IMR-90 (cell line): ENCODE measurements at regions not wholly inside any gene's neighbourhood (a gene's known extent, or its start where the extent isn't known, plus 50 kb on each side); places are given as distances from the start of the nearest gene placed in this dataset.

Experiments used
- ATAC-seq: fragments of 200-7000 bp; cut with Tn5 transposase; 2 replicates; pipeline ENCODE4 v1.9.1; 2020; ENCODE audit warnings: low read depth, mild to moderate bottlenecking, moderate library complexity
- BruUV-seq: library from RNA; stranded (reverse); fragments of 400-500 nt; replicated peaks from 2 replicates; lab custom pipeline; 2021; lab: Mats Ljungman, UMichigan
- CTCF ChIA-PET: fragments of 300-600 bp; formaldehyde crosslinking; extraction: SDS; loops from one replicate; lab custom pipeline; 2021; ENCODE audit warnings: antibody characterized with exemption; lab: Yijun Ruan, JAX
- POLR2A ChIA-PET: fragments of 300-600 bp; sonication (Branson Sonifier 250); formaldehyde crosslinking; loops from one replicate; lab custom pipeline; 2022; ENCODE audit warnings: antibody characterized with exemption; ENCODE audit not compliant: unreplicated experiment; lab: Charles Lee
- DNase-seq: peaks from one replicate; pipeline ENCODE4 v3.0.0; 2013
- H2AFZ ChIP-seq: replicated peaks from 2 replicates; pipeline ENCODE3; 2013; ENCODE audit warnings: low read length, mild to moderate bottlenecking; ENCODE audit not compliant: poor library complexity
- H2AK5ac ChIP-seq: 2 replicates; pipeline ENCODE4 v1.6.1; 2013; ENCODE audit warnings: low read depth, low read length, inconsistent platforms
- H2AK9ac ChIP-seq: replicated peaks from 2 replicates; pipeline ENCODE3; 2013; ENCODE audit warnings: mild to moderate bottlenecking, low read depth, low read length, moderate library complexity; ENCODE audit not compliant: poor library complexity
- H2BK120ac ChIP-seq: 2 replicates; pipeline ENCODE4 v1.6.1; 2013; ENCODE audit warnings: low read depth, low read length, inconsistent platforms
- H2BK15ac ChIP-seq: 3 replicates; pipeline ENCODE4 v1.6.1; 2013; ENCODE audit warnings: low read depth, low read length, inconsistent platforms
- H2BK20ac ChIP-seq: 2 replicates; pipeline ENCODE4 v1.6.1; 2013; ENCODE audit warnings: low read depth, mild to moderate bottlenecking, inconsistent platforms, low read length, moderate library complexity
- H2BK5ac ChIP-seq: 2 replicates; pipeline ENCODE4 v1.6.1; 2013; ENCODE audit warnings: mild to moderate bottlenecking, low read depth, low read length, inconsistent platforms; ENCODE audit not compliant: poor library complexity, severe bottlenecking
- H3K14ac ChIP-seq: replicated peaks from 2 replicates; pipeline ENCODE4 v1.6.1; 2013; ENCODE audit warnings: low read depth, low read length, inconsistent platforms
- H3K18ac ChIP-seq: 2 replicates; pipeline ENCODE4 v1.6.1; 2013; ENCODE audit warnings: low read depth, low read length, control low read depth
- H3K23ac ChIP-seq: 2 replicates; pipeline ENCODE4 v1.6.1; 2013; ENCODE audit warnings: low read depth, low read length, inconsistent platforms
- H3K27ac ChIP-seq: 2 replicates; pipeline ENCODE4 v1.5.1; 2013; ENCODE audit warnings: mild to moderate bottlenecking, control low read depth, low read length; ENCODE audit not compliant: insufficient read depth
- H3K27me3 ChIP-seq: 2 replicates; pipeline ENCODE4 v1.6.1; 2013; ENCODE audit warnings: low read length; ENCODE audit not compliant: control insufficient read depth, insufficient read depth
- H3K36me3 ChIP-seq: 2 replicates; pipeline ENCODE4 v1.6.1; 2013; ENCODE audit warnings: low read length, mixed read lengths; ENCODE audit not compliant: control insufficient read depth, insufficient read depth
- H3K4ac ChIP-seq: 2 replicates; pipeline ENCODE4 v1.6.1; 2013; ENCODE audit warnings: low read depth, low read length, inconsistent platforms
- H3K4me1 ChIP-seq: 2 replicates; pipeline ENCODE4 v1.6.1; 2013; ENCODE audit warnings: low read length, mixed read lengths; ENCODE audit not compliant: control insufficient read depth, insufficient read depth
- H3K4me2 ChIP-seq: 2 replicates; pipeline ENCODE4 v1.6.1; 2013; ENCODE audit warnings: low read depth, mild to moderate bottlenecking, control low read depth, low read length, moderate library complexity
- H3K4me3 ChIP-seq: 2 replicates; pipeline ENCODE4 v1.5.1; 2013; ENCODE audit warnings: low read depth, mild to moderate bottlenecking, control low read depth, low read length, moderate library complexity; ENCODE audit not compliant: insufficient read depth
- H3K56ac ChIP-seq: 2 replicates; pipeline ENCODE4 v1.6.1; 2013; ENCODE audit warnings: low read length, inconsistent platforms; ENCODE audit not compliant: insufficient read depth; ENCODE audit errors: extremely low read depth
- H3K79me1 ChIP-seq, 2 experiments: 2 replicates each; pipeline ENCODE4 v1.6.1; 2013; ENCODE audit warnings: low read length in 2 of 2, inconsistent platforms in 1 of 2, low read depth in 1 of 2
- H3K9ac ChIP-seq: 2 replicates; pipeline ENCODE4 v1.6.1; 2013; ENCODE audit warnings: low read depth, low read length, control low read depth
- H3K9me1 ChIP-seq: 2 replicates; pipeline ENCODE4 v1.6.1; 2013; ENCODE audit warnings: low read length, inconsistent platforms; ENCODE audit not compliant: insufficient read depth
- H3K9me3 ChIP-seq: 2 replicates; pipeline ENCODE4 v1.6.1; 2013; ENCODE audit warnings: low read length; ENCODE audit not compliant: control insufficient read depth, insufficient read depth
- H4K20me1 ChIP-seq: 2 replicates; pipeline ENCODE4 v1.6.1; 2013; ENCODE audit warnings: low read length, inconsistent platforms; ENCODE audit not compliant: insufficient read depth
- H4K5ac ChIP-seq: 2 replicates; pipeline ENCODE4 v1.6.1; 2013; ENCODE audit warnings: mild to moderate bottlenecking, low read depth, low read length, control low read depth
- H4K8ac ChIP-seq, 2 experiments: 2 replicates each; pipeline ENCODE4 v1.6.1; 2013; ENCODE audit warnings: low read depth in 2 of 2, low read length in 2 of 2, control low read depth in 1 of 2, inconsistent platforms in 1 of 2
- H4K91ac ChIP-seq: 2 replicates; pipeline ENCODE4 v1.6.1; 2013; ENCODE audit warnings: low read depth, low read length, inconsistent platforms; ENCODE audit not compliant: insufficient read depth
- BHLHE40 ChIP-seq: fragments of 150-350 bp; IDR thresholded peaks from 2 replicates; pipeline ENCODE4 v1.6.1; 2016; ENCODE audit warnings: mild to moderate bottlenecking, low read depth, low read length
- CEBPB ChIP-seq: IDR thresholded peaks from 2 replicates; pipeline ENCODE4 v1.6.1; 2012; ENCODE audit warnings: low read depth, low read length, improper control_type of control experiment
- CHD1 ChIP-seq: IDR thresholded peaks from 2 replicates; pipeline ENCODE4 v1.6.1; 2012; ENCODE audit warnings: low read depth, low read length, improper control_type of control experiment
- FOS ChIP-seq: fragments of 150-350 bp; IDR thresholded peaks from 2 replicates; pipeline ENCODE4 v1.6.1; 2016; ENCODE audit warnings: low read depth, low read length
- MAFK ChIP-seq: IDR thresholded peaks from 2 replicates; pipeline ENCODE4 v1.6.1; 2012; ENCODE audit warnings: low read depth, low read length, improper control_type of control experiment
- MAZ ChIP-seq: IDR thresholded peaks from 2 replicates; pipeline ENCODE4 v1.6.1; 2012; ENCODE audit warnings: low read depth, mild to moderate bottlenecking, low read length, improper control_type of control experiment, moderate library complexity, borderline replicate concordance
- MXI1 ChIP-seq: IDR thresholded peaks from 2 replicates; pipeline ENCODE4 v1.6.1; 2012; ENCODE audit warnings: low read depth, mild to moderate bottlenecking, low read length, moderate library complexity, borderline replicate concordance
- POLR2A ChIP-seq: IDR thresholded peaks from 2 replicates; pipeline ENCODE4 v1.6.1; 2012; ENCODE audit warnings: mild to moderate bottlenecking, low read depth, low read length
- RAD21 ChIP-seq: IDR thresholded peaks from 2 replicates; pipeline ENCODE4 v1.6.1; 2012; ENCODE audit warnings: low read length, improper control_type of control experiment
- RCOR1 ChIP-seq: IDR thresholded peaks from 2 replicates; pipeline ENCODE4 v1.6.1; 2012; ENCODE audit warnings: mild to moderate bottlenecking, low read length, improper control_type of control experiment; ENCODE audit not compliant: insufficient replicate concordance
- RFX5 ChIP-seq: IDR thresholded peaks from 2 replicates; pipeline ENCODE4 v1.8.0; 2012; ENCODE audit warnings: low read depth, mild to moderate bottlenecking, low read length, moderate library complexity
- SMC3 ChIP-seq: fragments of 150-350 bp; IDR thresholded peaks from 2 replicates; pipeline ENCODE4 v1.6.1; 2016; ENCODE audit warnings: low read depth, mild to moderate bottlenecking, antibody characterized with exemption, low read length, moderate library complexity
- WGBS, 2 experiments: methylation state at CpG; one replicate each; pipeline versions ENCODE4 v1.1.5 to v1.1.7; 2013; ENCODE audit warnings: missing lambda C conversion rate in 2 of 2; ENCODE audit not compliant: insufficient read length in 1 of 2; ENCODE audit errors: extremely low coverage in 2 of 2; 5-methylcytosine and 5-hydroxymethylcytosine counted together
- dilution Hi-C: fragments of 300-500 bp; cut with HindIII; formaldehyde crosslinking; loops from one replicate; pipeline ENCODE4 v1.14.3; 2018; ENCODE audit warnings: low sequenced_read_pairs; ENCODE audit not compliant: unreplicated experiment
- in situ Hi-C: fragments of 300-500 bp; cut with MboI; formaldehyde crosslinking; loops from 3 replicates; pipeline ENCODE4 v1.14.3; 2019; ENCODE audit warnings: low sequenced_read_pairs, inconsistent platforms, mixed read lengths
- intact Hi-C: fragments of 100-400 bp; cut with micrococcal nuclease; formaldehyde crosslinking; loops from 2 replicates; pipeline ENCODE4 v1.10.0; 2022
- TF ChIP-seq, protein P1 (sequence below): fragments of 150-350 bp; IDR thresholded peaks from 2 replicates; pipeline ENCODE4 v1.6.1; 2017; ENCODE audit warnings: mild to moderate bottlenecking, antibody characterized with exemption, low read length, low read depth
- TF ChIP-seq, protein P2 (sequence below): conservative IDR thresholded peaks from 2 replicates; pipeline ENCODE4 v1.5.1; 2012; ENCODE audit warnings: mild to moderate bottlenecking, low read depth, low read length, improper control_type of control experiment
- TF ChIP-seq, protein P3 (sequence below): fragments of 150-350 bp; IDR thresholded peaks from 2 replicates; pipeline ENCODE4 v1.6.1; 2016; ENCODE audit warnings: low read depth, mild to moderate bottlenecking, low read length, moderate library complexity, borderline replicate concordance

DNA sequence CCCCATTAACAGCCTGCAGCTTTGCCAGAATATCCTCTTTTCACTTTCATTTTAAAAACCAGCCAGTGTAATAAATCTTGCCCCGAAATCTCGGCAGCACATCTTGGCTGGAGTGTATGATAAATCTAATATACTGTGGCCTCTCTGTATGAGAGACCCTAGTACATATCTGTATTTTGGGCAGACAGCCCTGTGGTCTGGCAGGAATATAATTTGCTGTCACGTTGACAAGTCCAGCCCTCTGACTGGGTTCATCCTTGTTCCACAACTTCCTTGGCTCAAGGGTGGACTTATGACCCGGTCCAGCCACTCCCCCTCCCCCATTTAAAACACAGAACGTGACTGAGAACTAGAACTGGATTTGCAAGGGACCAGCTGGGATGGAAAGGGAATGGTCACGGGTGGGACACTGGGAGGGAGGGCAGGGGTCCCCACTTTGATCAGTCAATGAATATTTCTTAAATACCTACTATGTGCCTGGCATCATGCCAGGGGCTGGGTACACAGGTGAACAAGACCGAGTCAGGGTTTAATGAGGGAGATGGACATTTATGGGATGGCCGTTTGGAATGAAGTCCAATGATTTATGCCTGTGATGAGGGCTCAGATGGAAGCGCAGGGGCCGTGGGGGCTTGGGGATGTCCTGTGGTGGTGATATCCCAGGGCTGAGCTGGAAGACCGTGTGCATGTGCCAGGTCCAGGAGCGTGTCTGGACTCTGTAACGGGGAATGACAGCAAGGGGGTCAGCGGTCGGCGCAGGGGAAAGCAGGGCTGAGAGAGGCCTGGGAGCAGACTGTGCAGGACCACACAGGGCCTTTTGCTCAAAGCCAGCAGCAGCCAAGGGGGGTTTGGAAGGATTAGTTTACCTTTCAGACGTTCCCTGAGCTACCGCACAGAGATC is 190.5 kb downstream of the PHETA1 start:
- dilution Hi-C loops: no loop called here
- TF ChIP-seq MXI1: no peak
- no peak for TF ChIP-seq RCOR1
- TF ChIP-seq RFX5: no peak
- TF ChIP-seq, protein P1, sequence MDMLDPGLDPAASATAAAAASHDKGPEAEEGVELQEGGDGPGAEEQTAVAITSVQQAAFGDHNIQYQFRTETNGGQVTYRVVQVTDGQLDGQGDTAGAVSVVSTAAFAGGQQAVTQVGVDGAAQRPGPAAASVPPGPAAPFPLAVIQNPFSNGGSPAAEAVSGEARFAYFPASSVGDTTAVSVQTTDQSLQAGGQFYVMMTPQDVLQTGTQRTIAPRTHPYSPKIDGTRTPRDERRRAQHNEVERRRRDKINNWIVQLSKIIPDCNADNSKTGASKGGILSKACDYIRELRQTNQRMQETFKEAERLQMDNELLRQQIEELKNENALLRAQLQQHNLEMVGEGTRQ: no peak
- no peak for TF ChIP-seq FOS
- no peak for TF ChIP-seq MAZ
- no peak for TF ChIP-seq BHLHE40
- TF ChIP-seq MAFK: no peak
- TF ChIP-seq POLR2A: no peak
- no peak for TF ChIP-seq CHD1
- TF ChIP-seq, protein P2, sequence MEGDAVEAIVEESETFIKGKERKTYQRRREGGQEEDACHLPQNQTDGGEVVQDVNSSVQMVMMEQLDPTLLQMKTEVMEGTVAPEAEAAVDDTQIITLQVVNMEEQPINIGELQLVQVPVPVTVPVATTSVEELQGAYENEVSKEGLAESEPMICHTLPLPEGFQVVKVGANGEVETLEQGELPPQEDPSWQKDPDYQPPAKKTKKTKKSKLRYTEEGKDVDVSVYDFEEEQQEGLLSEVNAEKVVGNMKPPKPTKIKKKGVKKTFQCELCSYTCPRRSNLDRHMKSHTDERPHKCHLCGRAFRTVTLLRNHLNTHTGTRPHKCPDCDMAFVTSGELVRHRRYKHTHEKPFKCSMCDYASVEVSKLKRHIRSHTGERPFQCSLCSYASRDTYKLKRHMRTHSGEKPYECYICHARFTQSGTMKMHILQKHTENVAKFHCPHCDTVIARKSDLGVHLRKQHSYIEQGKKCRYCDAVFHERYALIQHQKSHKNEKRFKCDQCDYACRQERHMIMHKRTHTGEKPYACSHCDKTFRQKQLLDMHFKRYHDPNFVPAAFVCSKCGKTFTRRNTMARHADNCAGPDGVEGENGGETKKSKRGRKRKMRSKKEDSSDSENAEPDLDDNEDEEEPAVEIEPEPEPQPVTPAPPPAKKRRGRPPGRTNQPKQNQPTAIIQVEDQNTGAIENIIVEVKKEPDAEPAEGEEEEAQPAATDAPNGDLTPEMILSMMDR: no peak
- no peak for TF ChIP-seq CEBPB
- TF ChIP-seq, protein P3, sequence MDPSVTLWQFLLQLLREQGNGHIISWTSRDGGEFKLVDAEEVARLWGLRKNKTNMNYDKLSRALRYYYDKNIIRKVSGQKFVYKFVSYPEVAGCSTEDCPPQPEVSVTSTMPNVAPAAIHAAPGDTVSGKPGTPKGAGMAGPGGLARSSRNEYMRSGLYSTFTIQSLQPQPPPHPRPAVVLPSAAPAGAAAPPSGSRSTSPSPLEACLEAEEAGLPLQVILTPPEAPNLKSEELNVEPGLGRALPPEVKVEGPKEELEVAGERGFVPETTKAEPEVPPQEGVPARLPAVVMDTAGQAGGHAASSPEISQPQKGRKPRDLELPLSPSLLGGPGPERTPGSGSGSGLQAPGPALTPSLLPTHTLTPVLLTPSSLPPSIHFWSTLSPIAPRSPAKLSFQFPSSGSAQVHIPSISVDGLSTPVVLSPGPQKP: no peak
- no peak for TF ChIP-seq SMC3
- TF ChIP-seq RAD21: no peak

More for the DNA sequence above, 190.5 kb downstream of the PHETA1 start:
- Histone ChIP-seq H3K23ac (no peak overlapping the region), H2AK9ac (no peak overlapping the region), H3K9me3 (no peaks in the 10 kb centered on the region), H3K9ac (no peak overlapping the region), H4K5ac (no peak overlapping the region), H2BK20ac (no peak overlapping the region), H2BK15ac (no peak overlapping the region), H2BK120ac (no peak overlapping the region), H3K14ac (no peak overlapping the region), H2BK5ac (no peak overlapping the region), H4K91ac (no peak overlapping the region), H4K8ac (no peak overlapping the region), H3K18ac (no peak overlapping the region), H3K27ac (no peak overlapping the region), H3K79me1 (no peaks in the 10 kb centered on the region), H3K4ac (no peak overlapping the region), H3K56ac (no peak overlapping the region), H2AK5ac (no peak overlapping the region), H2AFZ (no peak overlapping the region), H3K27me3 (peaks cover 21% of the 10 kb centered on the region), H4K20me1 (no peaks in the 10 kb centered on the region), H3K4me2 (no peak overlapping the region), H3K4me3 (no peak overlapping the region), H3K36me3 (no peaks in the 10 kb centered on the region), H3K4me1 (no peaks in the 10 kb centered on the region), H3K9me1 (no peaks in the 10 kb centered on the region; the same call in 1 of the 2 replicates)
- ATAC-seq (no peak), DNase-seq (no peak)
- in situ Hi-C loops (no loop called here), intact Hi-C loops (no loop called here)
- 33% methylated on average over 2 of the region's 18 CpGs; no CpG with 5 or more reads in 1 of the 2 experiments for WGBS, 2 experiments
- POLR2A ChIA-PET: no interaction called here
- no TSS peak for BruUV-seq
- CTCF ChIA-PET: no interaction called here
